NOMO-1 (cell line): ENCODE measurements at regions not wholly inside any gene's neighbourhood (a gene's known extent, or its start where the extent isn't known, plus 50 kb on each side); places are given as distances from the start of the nearest gene placed in this dataset.

ENCODE experiments used
- DNase-seq, 2 experiments: peaks; one replicate each; lab custom pipeline; 2025; ENCODE audit not compliant: unreplicated experiment in 2 of 2; lab: John Stamatoyannopoulos, UW

DNA sequence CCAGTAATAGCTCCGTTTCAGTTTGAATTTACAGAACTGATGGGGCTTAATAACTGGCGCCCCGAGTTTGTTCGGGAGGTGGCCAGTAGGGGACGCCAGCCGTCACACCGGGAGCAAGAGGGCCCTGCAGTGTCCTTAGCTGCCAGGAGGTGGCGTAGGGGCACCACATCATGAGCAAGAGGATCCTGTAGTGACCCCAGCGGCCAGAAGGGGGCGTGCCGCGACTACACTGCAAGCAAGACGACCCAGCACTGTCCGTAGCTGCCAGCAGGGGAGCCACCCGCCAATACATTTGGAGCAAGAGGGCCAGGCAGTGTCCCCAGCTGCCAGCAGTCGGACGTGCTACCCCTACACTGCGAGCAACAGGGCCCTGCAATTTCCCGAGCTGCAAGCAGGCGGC lies 663.7 kb upstream of the B3GAT1 start:
- DNase-seq, result no peak

DNA sequence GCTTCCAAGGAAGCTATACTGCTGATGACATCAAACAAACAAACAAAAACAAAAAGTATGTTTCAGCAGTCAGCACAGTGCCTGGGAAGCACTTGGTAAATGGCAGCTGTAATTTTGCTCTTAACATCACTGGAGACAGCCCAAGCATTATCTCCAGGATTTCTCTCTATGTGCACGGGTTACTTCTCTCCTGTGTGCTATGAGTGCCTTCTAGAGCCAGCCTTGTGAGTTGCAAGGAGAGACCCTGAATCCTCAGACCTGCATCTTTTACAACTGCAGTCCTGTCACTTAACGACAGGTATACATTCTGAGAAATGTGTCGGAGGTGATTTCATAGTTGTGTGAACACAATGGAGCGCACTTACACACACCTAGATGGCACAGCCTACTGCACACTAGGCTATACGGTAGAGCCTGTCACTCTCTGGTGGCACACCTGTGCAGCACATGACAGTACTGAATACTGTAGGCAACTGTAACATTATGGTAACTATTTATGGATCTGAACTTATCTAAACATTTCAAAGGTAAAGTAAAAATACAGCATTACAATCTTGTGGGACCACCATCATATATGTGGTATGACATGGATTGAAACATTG lies 662.5 kb upstream of the B3GAT1 start:
- no peak for DNase-seq

DNA sequence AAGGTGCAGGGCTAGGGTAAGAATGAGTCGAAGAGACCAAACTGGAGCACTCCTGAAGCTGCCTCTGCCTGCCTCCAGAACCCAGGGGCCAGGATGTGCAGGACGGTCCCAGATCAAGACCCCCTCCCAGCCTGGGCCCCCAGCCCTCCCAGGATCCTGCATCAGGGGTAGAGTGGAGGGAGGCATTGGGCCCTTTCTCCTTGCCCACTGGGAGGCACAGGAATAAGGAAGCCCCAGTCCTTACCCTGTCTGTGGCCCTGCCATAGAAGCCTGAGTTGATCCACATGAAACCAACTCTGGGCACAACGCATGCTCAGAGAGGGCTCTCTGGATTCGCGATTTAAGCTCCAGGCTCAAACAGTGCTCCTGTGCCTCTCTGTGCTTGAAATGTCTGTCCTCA lies 661.8 kb upstream of the B3GAT1 start:
- no peak for DNase-seq

DNA sequence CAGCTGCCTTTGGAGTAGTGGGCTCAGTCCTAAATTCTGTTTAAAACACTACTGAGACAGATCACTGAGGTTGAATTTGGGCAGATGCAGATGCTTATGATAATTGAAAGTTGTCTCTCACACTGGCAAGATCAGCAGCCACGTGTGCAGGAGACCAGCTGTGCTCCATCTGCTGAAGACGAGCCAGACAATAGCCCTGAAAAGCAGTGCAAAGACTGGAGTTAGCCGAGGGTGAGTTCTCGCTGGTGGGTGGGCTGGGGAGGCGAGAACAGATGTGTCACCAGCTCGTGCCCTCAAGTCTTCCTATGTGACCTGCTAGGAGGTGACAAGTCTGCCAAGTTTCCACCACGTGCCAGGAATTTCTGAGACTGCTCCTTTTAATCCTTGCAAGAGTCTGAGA lies 661.3 kb upstream of the B3GAT1 start:
- no peak for DNase-seq

DNA sequence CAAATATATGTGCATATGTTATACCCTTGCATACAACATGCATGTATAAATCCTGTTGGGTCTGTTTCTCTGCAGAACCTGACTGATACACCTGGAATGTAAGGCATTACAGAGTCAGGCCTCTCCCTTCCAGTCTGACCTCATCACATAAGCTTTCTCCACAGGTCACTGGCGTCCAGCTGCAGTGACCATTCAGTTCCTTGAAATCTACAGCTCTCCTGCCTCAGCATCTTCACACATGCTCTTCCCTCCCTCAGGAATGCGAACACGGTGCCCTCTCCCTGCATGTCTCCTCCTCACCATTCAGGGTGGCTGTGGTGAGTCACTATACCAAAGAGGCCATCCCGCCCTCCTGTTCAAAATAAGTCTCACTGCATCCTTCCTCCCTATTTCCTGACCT lies 657.8 kb upstream of the B3GAT1 start:
- DNase-seq, result no peak

DNA sequence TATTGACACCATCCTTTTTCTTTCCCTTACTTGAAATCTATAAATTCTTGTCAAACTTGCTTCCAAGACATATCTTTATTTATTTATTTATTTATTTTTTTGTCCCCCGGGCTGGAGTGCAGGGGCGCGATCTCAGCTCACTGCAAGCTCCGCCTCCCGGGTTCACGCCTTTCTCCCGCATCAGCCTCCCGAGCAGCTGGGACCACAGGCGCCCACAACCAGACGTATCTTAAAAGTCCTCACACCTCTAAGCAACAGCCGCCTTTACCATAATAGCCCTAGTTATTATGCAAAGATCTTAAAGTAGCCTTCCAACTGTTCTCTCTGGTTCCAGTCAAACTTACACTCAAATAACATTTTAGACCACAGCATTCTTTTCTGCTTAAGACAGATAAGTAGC lies 657.0 kb upstream of the B3GAT1 start:
- no peak for DNase-seq

DNA sequence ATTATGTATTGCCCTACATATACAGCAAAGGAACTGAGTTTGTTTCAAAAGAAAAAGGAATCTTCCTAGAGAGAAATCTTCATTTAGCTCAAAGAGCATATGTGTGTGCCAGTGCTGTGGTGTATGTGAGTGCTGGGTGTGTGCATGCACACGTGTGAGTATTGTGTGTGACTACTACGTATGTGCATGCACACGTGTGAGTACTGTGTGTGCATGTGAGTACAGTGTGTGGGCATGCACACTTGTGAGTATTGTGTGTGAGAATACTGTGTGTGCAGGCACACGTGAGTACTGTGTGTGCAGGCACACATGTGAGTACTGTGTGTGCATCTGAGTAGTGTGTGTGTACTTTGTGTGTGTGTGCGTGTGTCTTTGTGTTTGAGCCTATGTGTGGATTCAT lies 651.0 kb upstream of the B3GAT1 start:
- DNase-seq, result no peak

DNA sequence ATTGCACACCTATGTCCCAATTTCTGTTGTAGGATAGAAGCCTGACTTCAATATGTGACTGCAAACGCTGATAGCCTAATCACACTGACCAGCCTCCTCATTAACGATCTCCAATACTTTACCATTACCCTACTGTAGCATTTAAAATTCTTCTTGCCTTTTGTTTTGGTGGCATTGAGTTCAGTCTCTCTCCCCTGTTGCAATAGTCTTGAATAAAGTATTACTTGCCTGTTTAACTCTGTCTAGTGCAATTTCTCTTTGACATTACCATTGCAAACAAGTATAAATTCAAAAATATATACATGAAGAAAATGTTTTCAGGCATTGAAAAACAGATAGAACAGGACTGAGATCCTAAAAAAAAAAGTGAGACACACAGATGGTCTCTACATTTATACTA lies 649.1 kb upstream of the B3GAT1 start:
- DNase-seq, result no peak

DNA sequence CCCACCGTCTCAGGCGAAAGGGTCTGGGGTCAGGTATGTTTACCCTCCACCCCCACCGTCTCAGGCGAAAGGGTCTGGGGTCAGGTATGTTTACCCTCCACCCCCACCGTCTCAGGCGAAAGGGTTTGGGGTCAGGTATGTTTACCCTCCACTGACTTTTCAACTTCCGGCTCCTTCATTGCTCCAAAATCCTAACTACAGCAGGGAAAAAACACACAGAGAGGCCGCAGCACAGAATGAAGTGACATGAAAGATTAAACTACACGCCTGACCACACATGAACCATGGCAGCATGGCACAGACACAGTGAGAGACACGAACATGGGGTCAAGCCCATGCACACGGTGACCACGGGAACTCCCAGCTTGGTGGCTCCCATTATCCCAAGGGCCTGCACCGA lies 634.9 kb upstream of the B3GAT1 start:
- no peak for DNase-seq

DNA sequence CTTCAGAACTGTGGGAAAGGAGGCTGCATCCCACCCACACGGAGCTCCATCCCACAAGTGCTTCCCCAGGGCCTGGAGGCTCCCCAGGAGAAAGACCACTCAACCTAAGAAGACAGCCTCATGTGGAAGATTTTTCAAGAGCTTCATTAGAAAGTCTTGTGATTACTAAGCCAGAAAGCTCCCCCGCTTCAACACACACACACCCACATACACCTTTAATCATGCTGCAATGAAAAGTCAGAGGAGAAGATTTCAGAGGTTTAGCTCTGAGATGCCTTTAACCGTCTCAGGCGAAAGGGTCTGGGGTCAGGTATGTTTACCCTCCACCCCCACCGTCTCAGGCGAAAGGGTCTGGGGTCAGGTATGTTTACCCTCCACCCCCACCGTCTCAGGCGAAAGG lies 634.5 kb upstream of the B3GAT1 start:
- DNase-seq, result no peak

DNA sequence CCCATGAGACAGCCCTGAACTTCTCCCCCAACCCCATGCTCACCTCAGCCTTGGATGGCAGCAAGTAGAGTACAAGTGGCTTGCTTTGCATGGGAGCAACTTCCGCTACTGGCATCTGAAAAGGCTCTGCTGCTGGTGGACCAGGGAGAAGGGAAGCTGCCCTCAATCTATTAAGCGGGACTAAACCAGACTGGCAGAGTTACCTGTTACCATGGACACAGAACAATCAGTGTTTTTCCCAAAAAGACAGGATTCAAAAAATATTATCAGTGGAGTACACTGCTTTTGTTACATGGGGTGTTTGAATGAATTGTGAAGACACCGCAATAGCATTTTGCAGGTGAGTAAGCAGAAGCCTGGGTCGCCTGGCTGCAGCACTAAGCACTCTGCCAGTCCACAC lies 631.4 kb upstream of the B3GAT1 start:
- no peak for DNase-seq

DNA sequence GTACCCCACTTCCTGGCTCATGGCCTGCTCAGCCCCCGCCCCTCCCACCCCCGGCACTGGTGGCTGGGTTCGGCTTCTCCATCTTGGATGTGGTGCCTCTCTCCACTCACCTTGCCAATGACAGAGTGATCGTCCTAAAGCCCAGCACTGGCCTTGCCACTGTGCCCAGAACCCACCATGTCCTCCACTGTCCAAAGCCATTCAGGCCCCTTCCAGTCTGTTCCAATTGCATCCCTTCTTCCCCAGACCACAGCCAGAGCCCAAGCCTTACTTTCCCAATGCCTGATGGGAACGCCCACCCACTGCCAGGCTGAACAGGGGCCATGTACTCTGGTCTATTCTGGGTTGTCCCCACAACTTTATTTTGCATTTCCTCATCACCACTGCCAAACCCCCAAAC lies 625.8 kb upstream of the B3GAT1 start:
- no peak for DNase-seq

DNA sequence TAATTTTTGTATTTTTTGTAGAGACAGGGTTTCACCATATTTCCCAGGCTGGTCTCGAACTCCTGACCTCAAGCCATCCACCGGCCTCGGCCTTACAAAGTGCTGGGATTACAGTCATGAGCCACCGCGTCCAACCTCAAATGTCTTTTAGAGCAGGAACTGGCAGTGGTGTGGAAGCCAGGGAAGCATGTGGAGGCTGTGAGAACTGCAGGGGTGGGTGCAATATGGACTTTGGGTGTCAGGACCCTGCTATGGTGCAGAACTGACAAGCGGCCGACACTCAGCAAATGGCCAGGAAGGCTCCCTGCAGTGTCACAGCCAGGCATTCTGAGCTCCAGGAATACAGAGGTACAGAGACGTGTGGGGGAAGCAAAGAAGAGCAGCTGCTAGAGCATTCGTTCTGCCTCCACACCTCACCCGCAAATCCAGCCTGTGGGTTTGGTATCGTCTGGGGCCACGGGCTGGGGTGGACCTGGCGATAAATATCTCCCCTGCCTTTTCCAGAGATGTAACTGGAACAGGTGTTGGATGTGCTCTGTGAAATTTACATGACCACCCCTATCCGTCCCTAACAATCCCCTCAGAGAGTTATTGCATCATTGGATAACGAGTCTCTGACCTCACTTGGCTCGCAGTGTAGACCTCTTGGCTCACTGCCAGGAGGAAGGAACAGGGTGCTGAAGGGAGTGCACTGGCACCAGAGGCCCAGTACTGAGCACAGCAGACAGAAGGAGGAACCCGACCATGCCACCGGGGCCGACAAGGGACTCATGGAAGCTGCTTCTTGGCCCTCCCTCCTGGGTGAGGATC lies 624.7 kb upstream of the B3GAT1 start:
- DNase-seq, result no peak

DNA sequence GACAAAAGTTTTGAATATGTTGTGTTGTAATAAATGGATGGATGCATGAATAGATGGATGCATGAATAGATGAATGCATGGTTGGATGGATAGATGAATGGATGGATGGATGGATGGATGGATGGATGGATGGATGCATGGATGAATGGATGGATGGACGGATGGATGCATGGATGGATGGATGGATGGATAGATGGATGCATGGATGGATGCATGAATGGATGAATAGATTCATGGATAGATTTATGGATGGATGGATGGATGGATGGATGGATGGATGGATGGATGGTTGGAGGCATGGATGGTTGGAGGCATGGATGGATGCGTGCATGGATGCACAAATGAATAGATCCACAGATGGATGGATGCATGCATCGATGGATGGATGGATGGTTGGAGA lies 623.2 kb upstream of the B3GAT1 start:
- DNase-seq, result no peak

DNA sequence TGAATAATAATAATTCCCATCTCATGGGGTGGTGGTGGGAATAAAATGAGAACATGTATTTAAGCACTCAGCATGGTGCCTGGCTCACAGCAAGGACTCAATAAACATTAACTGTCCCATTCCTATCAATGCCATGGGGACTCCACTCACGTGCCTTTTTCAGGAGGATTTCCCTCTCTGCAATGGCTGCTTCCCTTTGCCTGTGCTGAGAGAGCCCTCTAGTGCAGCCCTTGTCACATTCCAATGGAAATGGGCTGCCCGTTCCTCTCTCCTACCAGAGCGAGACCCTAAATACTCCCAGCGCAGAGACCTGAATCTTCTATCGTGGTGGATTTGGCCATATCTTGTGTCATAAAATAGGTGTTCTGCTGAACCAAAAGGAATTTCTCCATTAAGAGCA lies 621.5 kb upstream of the B3GAT1 start:
- no peak for DNase-seq

DNA sequence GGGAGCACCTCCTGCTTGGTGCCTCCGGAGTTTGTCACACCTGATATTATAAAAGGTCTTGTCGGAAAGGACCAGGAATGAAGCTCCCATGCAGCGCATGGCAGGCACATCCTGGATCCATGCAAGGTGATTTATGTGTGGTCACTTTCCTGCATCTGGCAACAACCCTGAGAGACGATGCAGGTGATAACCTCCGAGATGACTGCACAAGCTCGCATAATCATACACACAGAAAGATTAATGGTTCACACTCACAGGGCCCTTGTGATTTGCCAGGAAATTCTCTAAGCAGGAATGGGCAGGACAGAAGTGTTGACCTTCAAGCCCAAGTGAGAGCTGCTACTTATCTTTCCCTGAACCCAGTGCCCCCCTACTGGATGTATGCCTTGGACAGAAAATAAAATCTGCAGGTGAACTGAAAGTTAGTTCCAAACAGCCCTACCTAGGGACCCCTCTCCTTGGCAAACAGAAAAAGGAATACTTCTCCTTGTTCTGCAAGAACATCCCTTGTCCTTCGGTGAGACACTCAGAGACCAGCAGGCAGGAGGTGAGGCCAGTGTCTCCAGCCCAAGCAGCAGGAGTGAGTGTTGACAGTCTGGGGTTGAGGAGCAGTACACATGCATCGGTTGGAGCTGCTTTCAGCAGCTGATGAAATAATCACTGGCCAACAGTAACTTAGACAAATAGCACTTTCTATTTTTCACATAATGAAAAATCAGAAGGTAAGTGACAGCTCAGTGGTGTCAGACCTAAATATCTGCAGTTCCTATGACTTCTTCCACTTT lies 619.4 kb upstream of the B3GAT1 start:
- DNase-seq, result no peak

DNA sequence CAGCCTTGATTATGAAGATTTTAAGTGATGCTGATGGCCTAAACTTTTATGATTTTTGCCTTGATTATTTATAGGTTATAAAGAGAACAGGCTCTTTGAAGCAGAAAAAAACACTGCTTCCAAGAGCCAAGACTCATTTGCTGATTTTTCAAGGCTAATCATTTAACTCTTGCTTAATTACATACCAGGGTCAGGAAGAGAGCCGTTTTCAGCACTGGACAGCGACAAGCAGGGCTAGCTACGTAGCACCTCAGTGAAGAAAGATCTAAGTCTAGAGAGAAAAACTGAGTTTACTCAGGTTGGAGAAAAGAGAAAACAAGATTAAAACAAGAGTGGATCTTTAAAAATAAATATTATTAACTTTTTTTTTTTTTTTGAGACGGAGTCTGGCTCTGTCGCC lies 615.4 kb upstream of the B3GAT1 start:
- no peak for DNase-seq

DNA sequence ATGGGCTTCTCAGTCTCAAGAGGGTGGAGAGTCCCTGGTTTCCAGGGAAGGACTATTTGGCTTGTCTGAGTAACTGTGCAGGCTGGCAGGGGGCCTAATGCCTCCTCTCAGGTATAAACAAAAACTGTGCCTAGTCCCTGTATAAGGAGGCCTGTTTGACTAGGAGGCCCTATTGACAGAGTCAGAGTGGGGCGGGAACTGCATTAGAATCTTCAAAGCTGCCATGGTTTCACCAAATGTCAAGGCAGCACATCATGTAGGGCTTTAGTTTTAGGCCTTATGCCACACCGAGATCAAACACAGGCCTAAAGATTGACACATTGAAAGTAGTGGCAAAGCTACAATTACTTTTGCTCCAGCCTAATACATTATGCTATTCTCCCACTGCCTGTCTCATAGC lies 611.5 kb upstream of the B3GAT1 start:
- no peak for DNase-seq

DNA sequence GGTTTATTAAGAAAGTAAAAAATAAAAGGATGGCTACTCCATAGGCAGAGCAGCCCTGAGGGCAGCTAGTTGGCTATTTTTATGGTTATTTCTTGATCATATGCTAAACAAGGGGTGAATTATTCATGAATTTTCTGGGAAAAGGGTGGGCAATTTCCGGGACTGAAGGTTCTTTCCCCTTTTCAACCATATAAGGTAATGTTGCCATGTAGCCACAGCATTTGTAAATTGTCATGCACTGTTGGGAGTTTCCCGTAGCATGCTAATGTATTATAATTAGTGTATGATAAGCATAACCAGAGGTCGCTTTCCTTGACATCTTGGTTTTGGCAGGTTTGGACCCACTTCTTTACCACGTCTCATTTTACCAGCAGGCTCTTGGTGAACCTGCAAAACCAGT lies 610.4 kb upstream of the B3GAT1 start:
- DNase-seq, result no peak

DNA sequence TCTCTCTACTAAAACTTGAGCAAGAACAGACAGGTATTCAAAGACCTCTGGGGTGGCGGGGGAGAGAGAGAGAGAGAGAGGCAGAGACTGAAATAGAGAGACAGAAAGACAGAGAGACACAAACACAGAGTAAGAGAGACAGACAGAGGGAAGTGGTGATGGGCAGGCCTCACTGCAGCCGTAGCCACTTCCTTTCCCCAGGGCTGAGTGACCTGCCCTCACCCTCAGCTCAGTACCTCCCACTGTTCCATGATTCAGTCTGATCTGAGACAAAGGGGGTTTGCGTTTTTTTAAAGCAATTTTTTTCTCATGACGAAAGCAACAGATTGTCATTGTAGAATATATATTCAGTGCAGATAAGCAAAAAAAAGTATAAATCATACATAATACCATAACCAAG lies 607.9 kb upstream of the B3GAT1 start:
- DNase-seq, result no peak

DNA sequence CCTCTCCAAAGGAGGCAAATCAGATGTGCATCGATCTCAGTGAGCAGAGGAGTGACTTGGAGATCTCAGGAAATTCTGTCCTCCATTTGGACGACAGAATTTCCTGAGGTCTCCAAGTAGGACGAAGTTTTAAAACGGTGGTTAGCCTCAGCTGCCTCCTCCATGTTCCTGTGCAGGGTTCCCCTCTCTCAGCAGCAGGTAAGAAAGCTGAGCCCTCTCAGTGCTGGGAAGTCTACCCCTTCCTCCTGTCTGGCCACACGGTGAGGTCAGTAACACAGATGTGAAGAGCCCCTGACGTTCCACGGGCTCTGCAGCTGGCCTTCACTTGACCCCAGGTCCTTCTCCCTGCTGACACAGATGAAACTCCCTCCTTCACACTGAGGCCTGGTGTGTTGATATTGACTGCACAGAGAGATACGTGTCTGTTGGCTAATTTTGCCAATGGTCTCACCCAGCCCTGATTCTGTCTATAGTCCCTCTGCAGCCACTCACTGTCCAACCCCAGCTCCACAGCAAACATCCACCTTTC lies 607.4 kb upstream of the B3GAT1 start:
- no peak for DNase-seq

DNA sequence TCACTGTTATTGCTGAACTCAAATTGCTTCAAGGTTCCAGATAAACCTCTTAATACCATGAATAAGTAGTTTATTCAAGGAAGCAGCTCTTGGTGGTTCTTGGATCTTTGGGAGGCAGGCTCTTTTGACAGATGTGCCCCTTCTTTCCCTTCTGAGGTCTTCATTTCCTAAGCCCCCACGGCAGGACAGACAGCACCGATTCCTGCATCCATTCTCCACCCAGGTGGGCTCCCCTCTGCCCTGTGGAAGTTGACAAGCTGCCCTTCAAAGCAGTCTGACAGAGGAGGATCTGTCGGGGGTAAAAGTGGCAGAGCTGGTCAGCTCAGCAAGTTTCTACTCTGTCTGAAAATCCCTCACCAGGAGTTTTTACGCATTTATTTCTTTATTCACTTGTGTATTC lies 605.3 kb upstream of the B3GAT1 start:
- no peak for DNase-seq
